GM12878 (cell line): ENCODE measurements at regions not wholly inside any gene's neighbourhood (a gene's known extent, or its start where the extent isn't known, plus 50 kb on each side); places are given as distances from the start of the nearest gene placed in this dataset.

Experiments used
- EGR1 ChIP-seq, 2 experiments: IDR thresholded peaks; 1 replicate in 1 of 2; 2 replicates in 1 of 2; pipeline ENCODE4 v1.6.1; 2011 to 2012; ENCODE audit warnings: low read depth in 2 of 2, low read length in 2 of 2, borderline replicate concordance in 1 of 2, mild to moderate bottlenecking in 1 of 2, moderate library complexity in 1 of 2
- EZH2 ChIP-seq: IDR thresholded peaks from 2 replicates; pipeline ENCODE4 v1.6.1; 2012; ENCODE audit warnings: low read depth, mild to moderate bottlenecking, control low read depth, inconsistent platforms, low read length, borderline replicate concordance; ENCODE audit not compliant: control insufficient read depth
- JUND ChIP-seq: IDR thresholded peaks from 2 replicates; pipeline ENCODE4 v1.6.1; 2012; ENCODE audit warnings: low read depth, mild to moderate bottlenecking, low read length, improper control_type of control experiment, moderate library complexity
- RAD51 ChIP-seq: fragments of 450-650 bp; IDR thresholded peaks from 2 replicates; pipeline ENCODE4 v1.6.1; 2016; ENCODE audit warnings: moderate library complexity, mild to moderate bottlenecking, inconsistent platforms
- YY1 ChIP-seq: IDR thresholded peaks from 2 replicates; pipeline ENCODE4 v1.6.1; 2011; ENCODE audit warnings: low read depth, mild to moderate bottlenecking, low read length
- TF ChIP-seq, protein P1 (sequence below): fragments of 450-650 bp; formaldehyde crosslinking; IDR thresholded peaks from 2 replicates; pipeline ENCODE4 v1.4.0; 2022; ENCODE audit warnings: mild to moderate bottlenecking, moderate library complexity
- TF ChIP-seq, protein P2 (sequence below): fragments of 450-650 bp; formaldehyde crosslinking; IDR thresholded peaks from 2 replicates; pipeline ENCODE4 v1.5.0; 2022; ENCODE audit warnings: mild to moderate bottlenecking, missing genetic modification characterization
- TF ChIP-seq, protein P3 (sequence below), 3 experiments: IDR thresholded peaks in 2 of 3; conservative IDR thresholded peaks in 1 of 3; 2 replicates each; pipeline ENCODE4 v1.5.1; 2011; ENCODE audit warnings: low read depth in 3 of 3, low read length in 3 of 3, mild to moderate bottlenecking in 3 of 3, control low read depth in 2 of 3, moderate library complexity in 2 of 3, inconsistent platforms in 1 of 3, mixed read lengths in 1 of 3; ENCODE audit not compliant: control insufficient read depth in 2 of 3, insufficient read depth in 1 of 3; ENCODE audit errors: extremely low read depth in 1 of 3

DNA sequence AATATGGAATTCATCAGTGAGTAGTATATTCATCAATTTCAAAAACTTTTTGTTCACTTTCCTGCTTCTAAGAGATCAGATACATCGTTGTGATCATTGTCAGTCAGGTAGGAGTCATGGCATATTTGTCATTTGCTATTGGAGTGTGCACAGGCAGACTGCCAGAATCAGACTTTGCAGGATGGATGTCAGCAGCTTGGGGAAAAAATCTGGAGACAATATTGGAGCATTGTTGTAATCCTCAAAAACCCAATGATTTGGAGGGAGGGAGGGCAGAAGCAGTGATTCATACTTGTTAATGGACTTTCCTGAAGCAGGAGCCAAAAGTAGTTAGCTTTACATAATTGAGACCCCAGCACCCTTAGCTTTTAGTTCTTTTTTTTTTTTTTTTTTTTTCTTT lies 59.6 kb upstream of the DRP2 start:
- TF ChIP-seq, protein P1, sequence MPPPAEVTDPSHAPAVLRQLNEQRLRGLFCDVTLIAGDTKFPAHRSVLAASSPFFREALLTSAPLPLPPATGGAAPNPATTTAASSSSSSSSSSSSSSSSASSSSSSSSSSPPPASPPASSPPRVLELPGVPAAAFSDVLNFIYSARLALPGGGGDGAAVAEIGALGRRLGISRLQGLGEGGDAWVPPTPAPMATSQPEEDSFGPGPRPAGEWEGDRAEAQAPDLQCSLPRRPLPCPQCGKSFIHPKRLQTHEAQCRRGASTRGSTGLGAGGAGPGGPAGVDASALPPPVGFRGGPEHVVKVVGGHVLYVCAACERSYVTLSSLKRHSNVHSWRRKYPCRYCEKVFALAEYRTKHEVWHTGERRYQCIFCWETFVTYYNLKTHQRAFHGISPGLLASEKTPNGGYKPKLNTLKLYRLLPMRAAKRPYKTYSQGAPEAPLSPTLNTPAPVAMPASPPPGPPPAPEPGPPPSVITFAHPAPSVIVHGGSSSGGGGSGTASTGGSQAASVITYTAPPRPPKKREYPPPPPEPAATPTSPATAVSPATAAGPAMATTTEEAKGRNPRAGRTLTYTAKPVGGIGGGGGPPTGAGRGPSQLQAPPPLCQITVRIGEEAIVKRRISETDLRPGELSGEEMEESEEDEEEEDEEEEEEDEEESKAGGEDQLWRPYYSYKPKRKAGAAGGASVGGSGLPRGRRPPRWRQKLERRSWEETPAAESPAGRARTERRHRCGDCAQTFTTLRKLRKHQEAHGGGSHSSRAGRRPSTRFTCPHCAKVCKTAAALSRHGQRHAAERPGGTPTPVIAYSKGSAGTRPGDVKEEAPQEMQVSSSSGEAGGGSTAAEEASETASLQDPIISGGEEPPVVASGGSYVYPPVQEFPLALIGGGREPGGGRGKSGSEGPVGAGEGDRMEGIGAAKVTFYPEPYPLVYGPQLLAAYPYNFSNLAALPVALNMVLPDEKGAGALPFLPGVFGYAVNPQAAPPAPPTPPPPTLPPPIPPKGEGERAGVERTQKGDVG (CRISPR knock-in tag) = no peak
- TF ChIP-seq JUND (no peak), YY1 (no peak), RAD51 (no peak), EZH2 (no peak), EGR1 (IDR thresholded peaks at IDR 0.05; ENCODE audit: borderline replicate concordance in 1 of 2, low read depth in 2 of 2, low read length in 2 of 2) (no peak)
- TF ChIP-seq, protein P2, sequence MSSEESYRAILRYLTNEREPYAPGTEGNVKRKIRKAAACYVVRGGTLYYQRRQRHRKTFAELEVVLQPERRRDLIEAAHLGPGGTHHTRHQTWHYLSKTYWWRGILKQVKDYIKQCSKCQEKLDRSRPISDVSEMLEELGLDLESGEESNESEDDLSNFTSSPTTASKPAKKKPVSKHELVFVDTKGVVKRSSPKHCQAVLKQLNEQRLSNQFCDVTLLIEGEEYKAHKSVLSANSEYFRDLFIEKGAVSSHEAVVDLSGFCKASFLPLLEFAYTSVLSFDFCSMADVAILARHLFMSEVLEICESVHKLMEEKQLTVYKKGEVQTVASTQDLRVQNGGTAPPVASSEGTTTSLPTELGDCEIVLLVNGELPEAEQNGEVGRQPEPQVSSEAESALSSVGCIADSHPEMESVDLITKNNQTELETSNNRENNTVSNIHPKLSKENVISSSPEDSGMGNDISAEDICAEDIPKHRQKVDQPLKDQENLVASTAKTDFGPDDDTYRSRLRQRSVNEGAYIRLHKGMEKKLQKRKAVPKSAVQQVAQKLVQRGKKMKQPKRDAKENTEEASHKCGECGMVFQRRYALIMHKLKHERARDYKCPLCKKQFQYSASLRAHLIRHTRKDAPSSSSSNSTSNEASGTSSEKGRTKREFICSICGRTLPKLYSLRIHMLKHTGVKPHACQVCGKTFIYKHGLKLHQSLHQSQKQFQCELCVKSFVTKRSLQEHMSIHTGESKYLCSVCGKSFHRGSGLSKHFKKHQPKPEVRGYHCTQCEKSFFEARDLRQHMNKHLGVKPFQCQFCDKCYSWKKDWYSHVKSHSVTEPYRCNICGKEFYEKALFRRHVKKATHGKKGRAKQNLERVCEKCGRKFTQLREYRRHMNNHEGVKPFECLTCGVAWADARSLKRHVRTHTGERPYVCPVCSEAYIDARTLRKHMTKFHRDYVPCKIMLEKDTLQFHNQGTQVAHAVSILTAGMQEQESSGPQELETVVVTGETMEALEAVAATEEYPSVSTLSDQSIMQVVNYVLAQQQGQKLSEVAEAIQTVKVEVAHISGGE (CRISPR knock-in tag) = no peak
- TF ChIP-seq, protein P3, sequence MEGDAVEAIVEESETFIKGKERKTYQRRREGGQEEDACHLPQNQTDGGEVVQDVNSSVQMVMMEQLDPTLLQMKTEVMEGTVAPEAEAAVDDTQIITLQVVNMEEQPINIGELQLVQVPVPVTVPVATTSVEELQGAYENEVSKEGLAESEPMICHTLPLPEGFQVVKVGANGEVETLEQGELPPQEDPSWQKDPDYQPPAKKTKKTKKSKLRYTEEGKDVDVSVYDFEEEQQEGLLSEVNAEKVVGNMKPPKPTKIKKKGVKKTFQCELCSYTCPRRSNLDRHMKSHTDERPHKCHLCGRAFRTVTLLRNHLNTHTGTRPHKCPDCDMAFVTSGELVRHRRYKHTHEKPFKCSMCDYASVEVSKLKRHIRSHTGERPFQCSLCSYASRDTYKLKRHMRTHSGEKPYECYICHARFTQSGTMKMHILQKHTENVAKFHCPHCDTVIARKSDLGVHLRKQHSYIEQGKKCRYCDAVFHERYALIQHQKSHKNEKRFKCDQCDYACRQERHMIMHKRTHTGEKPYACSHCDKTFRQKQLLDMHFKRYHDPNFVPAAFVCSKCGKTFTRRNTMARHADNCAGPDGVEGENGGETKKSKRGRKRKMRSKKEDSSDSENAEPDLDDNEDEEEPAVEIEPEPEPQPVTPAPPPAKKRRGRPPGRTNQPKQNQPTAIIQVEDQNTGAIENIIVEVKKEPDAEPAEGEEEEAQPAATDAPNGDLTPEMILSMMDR (IDR thresholded peaks at IDR 0.05 in 2 of 3, conservative IDR thresholded peaks at IDR 0.05 in 1 of 3; ENCODE audit: control insufficient read depth in 2 of 3, extremely low read depth in 1 of 3, insufficient read depth in 1 of 3, low read depth in 3 of 3, low read length in 3 of 3) = no peak
